ENCODE measurements at regions not wholly inside any gene's neighbourhood (a gene's known extent, or its start where the extent isn't known, plus 50 kb on each side); places are given as distances from the start of the nearest gene placed in this dataset.

DNA sequence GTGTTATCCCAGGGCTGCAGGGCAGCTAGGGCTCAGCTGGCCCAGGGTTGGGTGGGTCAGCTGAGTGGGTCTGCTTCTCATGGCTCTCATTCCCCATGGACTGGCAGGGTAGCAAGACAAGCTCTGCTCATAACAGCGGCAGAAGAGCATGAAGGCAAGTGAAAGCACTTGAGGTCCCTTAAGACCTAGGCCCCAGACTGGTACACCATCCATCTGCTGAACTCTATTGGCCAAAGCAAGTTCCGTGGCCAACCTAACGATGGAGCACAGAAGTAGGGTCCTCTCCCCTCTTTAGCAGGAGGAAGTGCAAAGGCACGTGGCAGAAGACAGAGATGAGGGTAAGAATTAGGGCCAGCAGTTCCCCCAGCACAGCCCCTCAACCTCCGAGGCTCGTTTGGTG is 174.3 kb upstream of the TOPAZ1 start:
- Histone ChIP-seq H3K79me2 (ENCODE audit: low read length) (no peaks in the 10 kb centered on the region), H3K4me1 (ENCODE audit: low read length) (no peaks in the 10 kb centered on the region), H4K20me1 (ENCODE audit: insufficient read depth, low read depth, low read length) (no peaks in the 10 kb centered on the region), H3K27ac (ENCODE audit: low read length) (no peak overlapping the region), H3K27me3 (ENCODE audit: low read length) (no peaks in the 10 kb centered on the region), H2AFZ (ENCODE audit: low read length) (no peak overlapping the region), H3K9me2 (replicated peaks; ENCODE audit: insufficient read depth, low read length) (no peaks in the 10 kb centered on the region), H3K9me3 (ENCODE audit: low read length) (no peaks in the 10 kb centered on the region), H3K9ac (ENCODE audit: low read length) (no peak overlapping the region), H3K36me3 (ENCODE audit: insufficient read depth, low read length) (no peaks in the 10 kb centered on the region), H3K4me3 (ENCODE audit: low read length) (no peak overlapping the region), H3K4me2 (ENCODE audit: low read depth, low read length, poor library complexity, severe bottlenecking) (no peak overlapping the region)
- DNase-seq, result no peak

DNA sequence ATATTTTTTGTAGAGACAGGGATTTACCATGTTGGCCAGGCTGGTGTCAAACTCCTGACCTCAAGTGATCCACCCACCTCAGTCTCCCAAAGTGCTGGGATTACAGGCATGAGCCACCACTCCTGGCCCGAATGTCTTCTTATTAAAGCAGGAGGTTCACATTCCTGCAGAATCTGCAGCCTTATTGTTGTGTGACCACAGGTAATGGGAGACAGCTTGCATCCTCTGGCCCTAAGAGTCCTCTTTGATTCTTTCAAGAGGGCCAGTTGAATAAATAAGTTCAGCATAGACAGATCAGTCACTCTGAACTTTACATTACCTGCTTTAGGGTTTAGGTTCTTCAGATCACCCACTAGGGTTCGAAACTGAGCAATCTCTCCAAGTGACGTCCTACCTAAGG is 172.9 kb upstream of the TOPAZ1 start:
- Histone ChIP-seq H3K9me2 (replicated peaks; ENCODE audit: insufficient read depth, low read length) (no peaks in the 10 kb centered on the region), H3K27ac (ENCODE audit: low read length) (no peak overlapping the region), H3K4me3 (ENCODE audit: low read length) (no peak overlapping the region), H3K9ac (ENCODE audit: low read length) (no peak overlapping the region), H3K27me3 (ENCODE audit: low read length) (no peaks in the 10 kb centered on the region), H3K4me2 (ENCODE audit: low read depth, low read length, poor library complexity, severe bottlenecking) (no peak overlapping the region), H3K9me3 (ENCODE audit: low read length) (no peaks in the 10 kb centered on the region), H3K79me2 (ENCODE audit: low read length) (no peaks in the 10 kb centered on the region), H4K20me1 (ENCODE audit: insufficient read depth, low read depth, low read length) (no peaks in the 10 kb centered on the region), H2AFZ (ENCODE audit: low read length) (no peak overlapping the region), H3K4me1 (ENCODE audit: low read length) (no peaks in the 10 kb centered on the region), H3K36me3 (ENCODE audit: insufficient read depth, low read length) (no peaks in the 10 kb centered on the region)
- DNase-seq, result no peak

DNA sequence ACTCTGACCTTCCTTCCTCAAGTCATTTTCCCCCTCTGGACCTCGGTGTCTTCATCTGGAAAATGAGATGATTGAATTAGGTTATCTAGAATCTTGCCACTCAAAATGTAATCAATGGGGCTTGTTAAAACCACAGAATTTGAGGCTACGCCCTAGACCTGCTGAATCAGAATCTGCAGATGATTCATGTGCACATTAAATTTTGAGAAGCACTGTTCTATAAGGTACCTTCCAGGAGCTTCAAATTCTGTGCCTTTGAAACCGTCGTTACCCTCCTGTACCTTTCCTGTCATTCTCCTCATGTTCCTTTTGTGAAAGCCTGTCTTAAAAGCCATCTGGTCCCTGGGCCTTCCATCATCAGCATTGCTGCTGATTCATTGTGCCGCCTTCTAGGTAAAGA is 172.4 kb upstream of the TOPAZ1 start:
- no peaks in the 10 kb centered on the region for H3K27me3 ChIP-seq (ENCODE audit: low read length)
- no peak overlapping the region for H3K27ac ChIP-seq (ENCODE audit: low read length)
- H3K9me2 ChIP-seq (replicated peaks; ENCODE audit: insufficient read depth, low read length), result no peaks in the 10 kb centered on the region
- no peak overlapping the region for H3K4me2 ChIP-seq (ENCODE audit: low read depth, low read length, poor library complexity, severe bottlenecking)
- no peak overlapping the region for H3K4me3 ChIP-seq (ENCODE audit: low read length)
- no peak overlapping the region for H3K9ac ChIP-seq (ENCODE audit: low read length)
- H3K4me1 ChIP-seq (ENCODE audit: low read length), result no peaks in the 10 kb centered on the region
- H4K20me1 ChIP-seq (ENCODE audit: insufficient read depth, low read depth, low read length), result 0 out of 2 replicates have a peak, but pooled peaks cover 3% of the 10 kb centered on the region
- no peak for DNase-seq
- H2AFZ ChIP-seq (ENCODE audit: low read length), result no peak overlapping the region
- no peaks in the 10 kb centered on the region for H3K36me3 ChIP-seq (ENCODE audit: insufficient read depth, low read length)
- H3K9me3 ChIP-seq (ENCODE audit: low read length), result no peaks in the 10 kb centered on the region
- H3K79me2 ChIP-seq (ENCODE audit: low read length), result no peaks in the 10 kb centered on the region

DNA sequence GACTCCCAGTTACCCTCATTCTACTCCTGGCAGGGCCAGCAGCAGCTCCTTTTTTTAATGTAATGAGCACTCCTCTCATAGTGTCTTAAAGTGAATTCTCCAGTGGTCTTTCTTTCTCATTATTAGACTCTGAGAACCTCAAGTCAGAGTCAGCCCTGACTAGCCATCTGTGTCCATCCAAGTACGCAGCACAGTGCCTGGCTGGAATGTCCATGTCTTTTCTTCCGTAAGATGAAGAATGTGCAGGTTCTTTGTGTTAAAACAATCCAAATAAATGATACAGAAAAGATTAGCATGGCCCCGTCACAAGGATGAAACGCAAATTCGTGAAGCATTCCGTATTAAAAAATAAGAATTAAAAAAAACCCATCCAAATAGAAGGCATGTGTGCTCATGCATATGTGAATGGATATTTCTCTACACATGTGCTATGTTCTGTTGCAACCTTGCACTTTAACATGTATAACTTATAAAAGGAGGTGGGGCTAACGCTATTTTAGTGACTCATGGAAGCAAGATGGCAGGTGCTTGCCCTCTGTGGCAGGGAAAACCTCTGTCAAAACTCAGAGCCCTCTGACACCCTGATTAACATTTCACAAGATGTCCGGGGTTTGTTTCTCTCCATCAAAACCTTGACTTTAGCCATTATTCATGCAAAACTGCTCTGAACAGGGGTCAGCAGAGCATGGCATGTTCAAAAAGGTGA is 170.7 kb upstream of the TOPAZ1 start:
- Histone ChIP-seq H3K27ac (ENCODE audit: low read length) (no peak overlapping the region), H3K9me3 (ENCODE audit: low read length) (no peaks in the 10 kb centered on the region), H3K4me2 (ENCODE audit: low read depth, low read length, poor library complexity, severe bottlenecking) (no peak overlapping the region), H3K4me1 (ENCODE audit: low read length) (no peaks in the 10 kb centered on the region), H3K36me3 (ENCODE audit: insufficient read depth, low read length) (no peaks in the 10 kb centered on the region), H3K4me3 (ENCODE audit: low read length) (no peak overlapping the region), H3K27me3 (ENCODE audit: low read length) (no peaks in the 10 kb centered on the region), H2AFZ (ENCODE audit: low read length) (no peak overlapping the region), H4K20me1 (ENCODE audit: insufficient read depth, low read depth, low read length) (0 out of 2 replicates have a peak, but pooled peaks cover 5% of the 10 kb centered on the region), H3K9me2 (replicated peaks; ENCODE audit: insufficient read depth, low read length) (no peaks in the 10 kb centered on the region), H3K79me2 (ENCODE audit: low read length) (no peaks in the 10 kb centered on the region), H3K9ac (ENCODE audit: low read length) (no peak overlapping the region)
- no peak for DNase-seq

DNA sequence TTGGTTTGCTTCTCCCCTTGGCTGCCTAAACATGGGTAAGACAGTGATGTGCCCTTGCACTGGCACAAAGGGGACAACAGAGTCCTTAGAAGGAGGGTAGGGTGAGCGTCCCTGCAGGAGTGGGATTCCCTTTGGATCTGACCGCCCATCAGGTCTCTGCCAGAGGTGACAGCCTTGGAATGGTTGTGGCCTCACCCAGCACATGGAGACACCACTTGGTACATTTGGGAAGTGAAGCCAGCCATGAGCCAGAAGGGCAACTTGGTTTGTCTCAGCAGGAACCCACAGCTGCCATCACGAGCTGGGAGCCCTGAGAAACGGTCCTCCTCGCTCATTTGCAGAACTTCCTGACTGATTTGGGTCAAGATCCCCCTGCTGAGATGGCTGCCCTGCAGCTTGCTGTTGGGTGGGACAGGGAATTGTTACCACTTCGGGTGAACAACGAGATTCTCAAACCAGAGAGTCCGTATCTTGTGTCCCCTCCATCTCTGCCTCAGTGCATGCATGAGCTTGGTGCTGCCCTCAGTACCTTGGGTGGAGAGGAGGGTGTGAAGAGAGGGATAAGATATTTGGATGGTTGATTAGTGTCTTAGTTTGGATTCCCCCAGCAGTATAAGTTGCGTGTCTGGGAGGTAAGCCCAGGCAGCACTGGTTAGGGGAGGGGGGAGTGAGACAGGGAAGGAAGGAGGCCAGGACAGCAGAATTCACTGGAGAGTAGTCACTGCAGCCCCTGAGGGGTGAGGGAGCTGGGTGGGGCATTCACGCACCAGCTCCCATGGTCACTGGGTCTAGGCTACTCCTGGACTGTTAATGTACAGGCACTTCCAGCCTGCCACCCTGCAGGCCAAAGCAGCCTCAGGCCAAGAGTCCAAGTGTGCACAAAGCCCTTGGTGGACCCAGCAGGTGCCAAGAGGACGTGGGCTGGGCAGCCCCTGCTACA is 168.8 kb upstream of the TOPAZ1 start:
- H4K20me1 ChIP-seq (ENCODE audit: insufficient read depth, low read depth, low read length), result 0 out of 2 replicates have a peak, but pooled peaks cover 5% of the 10 kb centered on the region
- H2AFZ ChIP-seq (ENCODE audit: low read length), result no peak overlapping the region
- no peak overlapping the region for H3K4me3 ChIP-seq (ENCODE audit: low read length)
- H3K4me1 ChIP-seq (ENCODE audit: low read length), result no peaks in the 10 kb centered on the region
- H3K79me2 ChIP-seq (ENCODE audit: low read length), result no peaks in the 10 kb centered on the region
- no peak overlapping the region for H3K27ac ChIP-seq (ENCODE audit: low read length)
- no peaks in the 10 kb centered on the region for H3K9me2 ChIP-seq (replicated peaks; ENCODE audit: insufficient read depth, low read length)
- no peaks in the 10 kb centered on the region for H3K9me3 ChIP-seq (ENCODE audit: low read length)
- H3K27me3 ChIP-seq (ENCODE audit: low read length), result no peaks in the 10 kb centered on the region
- no peak overlapping the region for H3K4me2 ChIP-seq (ENCODE audit: low read depth, low read length, poor library complexity, severe bottlenecking)
- H3K9ac ChIP-seq (ENCODE audit: low read length), result no peak overlapping the region
- H3K36me3 ChIP-seq (ENCODE audit: insufficient read depth, low read length), result no peaks in the 10 kb centered on the region
- DNase-seq, result no peak

DNA sequence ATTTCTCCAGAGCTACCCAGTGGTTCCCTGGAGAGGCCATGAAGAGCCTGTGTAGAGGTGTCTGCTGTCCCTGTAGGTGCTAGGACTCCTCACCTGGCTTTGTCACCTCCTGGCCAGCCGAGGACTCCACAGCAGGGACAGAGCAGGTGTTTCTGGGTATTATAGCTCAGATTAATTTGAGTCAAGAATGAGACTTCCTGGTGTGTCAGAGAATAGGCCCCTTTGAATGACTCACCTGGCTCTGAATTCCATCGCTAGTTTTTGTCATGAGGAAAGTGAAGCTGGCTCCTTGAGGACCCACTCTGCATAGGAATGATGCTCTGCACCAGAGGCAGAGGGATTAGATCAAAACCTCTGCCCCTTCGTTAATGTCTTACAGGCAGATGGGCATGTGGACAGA is 167.5 kb upstream of the TOPAZ1 start:
- Histone ChIP-seq H3K9ac (ENCODE audit: low read length) (no peak overlapping the region), H3K9me3 (ENCODE audit: low read length) (no peaks in the 10 kb centered on the region), H3K4me2 (ENCODE audit: low read depth, low read length, poor library complexity, severe bottlenecking) (no peak overlapping the region), H3K79me2 (ENCODE audit: low read length) (no peaks in the 10 kb centered on the region), H3K36me3 (ENCODE audit: insufficient read depth, low read length) (no peaks in the 10 kb centered on the region), H3K4me1 (ENCODE audit: low read length) (no peaks in the 10 kb centered on the region), H3K27ac (ENCODE audit: low read length) (no peak overlapping the region), H3K27me3 (ENCODE audit: low read length) (no peaks in the 10 kb centered on the region), H3K4me3 (ENCODE audit: low read length) (no peak overlapping the region), H3K9me2 (replicated peaks; ENCODE audit: insufficient read depth, low read length) (no peaks in the 10 kb centered on the region), H4K20me1 (ENCODE audit: insufficient read depth, low read depth, low read length) (0 out of 2 replicates have a peak, but pooled peaks cover 5% of the 10 kb centered on the region), H2AFZ (ENCODE audit: low read length) (no peak overlapping the region)
- no peak for DNase-seq

DNA sequence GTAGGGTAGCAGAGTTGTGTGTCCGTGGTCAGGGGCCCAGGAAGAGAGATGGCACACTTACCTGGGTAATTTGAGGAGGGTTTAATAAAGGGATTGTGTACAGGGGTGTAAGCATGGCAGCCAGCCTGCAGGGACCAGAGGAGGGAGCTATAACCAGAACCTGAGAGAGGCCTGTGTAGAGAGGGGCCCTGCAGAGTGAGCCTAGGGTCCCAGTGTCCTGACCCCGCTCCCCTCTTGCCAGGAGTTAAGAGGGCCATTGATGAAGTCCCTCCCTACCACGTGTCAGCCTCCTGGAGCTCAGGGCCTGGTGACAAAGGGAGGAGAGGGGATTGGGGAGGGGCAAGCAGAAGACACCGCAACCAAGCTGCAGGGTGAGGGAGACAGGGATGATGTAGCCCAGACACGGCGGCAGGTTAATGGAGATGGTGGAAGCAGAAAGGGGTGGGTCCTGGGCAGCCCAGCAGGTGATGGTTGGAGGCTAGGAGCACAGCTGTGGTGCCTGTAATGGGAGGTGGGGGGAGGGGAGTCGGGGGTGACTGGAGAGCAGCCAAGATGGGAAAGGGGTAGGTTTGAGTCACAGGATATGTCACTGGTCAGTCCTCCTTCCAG is 165.4 kb upstream of the TOPAZ1 start:
- H3K4me3 ChIP-seq (ENCODE audit: low read length), result no peak overlapping the region
- H2AFZ ChIP-seq (ENCODE audit: low read length), result no peak overlapping the region
- no peaks in the 10 kb centered on the region for H3K9me2 ChIP-seq (replicated peaks; ENCODE audit: insufficient read depth, low read length)
- H3K9ac ChIP-seq (ENCODE audit: low read length), result no peak overlapping the region
- no peaks in the 10 kb centered on the region for H3K4me1 ChIP-seq (ENCODE audit: low read length)
- H4K20me1 ChIP-seq (ENCODE audit: insufficient read depth, low read depth, low read length), result peaks cover 5% of the 10 kb centered on the region; the same call in 1 of the 2 replicates
- H3K36me3 ChIP-seq (ENCODE audit: insufficient read depth, low read length), result no peaks in the 10 kb centered on the region
- H3K79me2 ChIP-seq (ENCODE audit: low read length), result no peaks in the 10 kb centered on the region
- no peaks in the 10 kb centered on the region for H3K27me3 ChIP-seq (ENCODE audit: low read length)
- H3K4me2 ChIP-seq (ENCODE audit: low read depth, low read length, poor library complexity, severe bottlenecking), result no peak overlapping the region
- no peaks in the 10 kb centered on the region for H3K9me3 ChIP-seq (ENCODE audit: low read length)
- no peak for DNase-seq
- H3K27ac ChIP-seq (ENCODE audit: low read length), result no peak overlapping the region

DNA sequence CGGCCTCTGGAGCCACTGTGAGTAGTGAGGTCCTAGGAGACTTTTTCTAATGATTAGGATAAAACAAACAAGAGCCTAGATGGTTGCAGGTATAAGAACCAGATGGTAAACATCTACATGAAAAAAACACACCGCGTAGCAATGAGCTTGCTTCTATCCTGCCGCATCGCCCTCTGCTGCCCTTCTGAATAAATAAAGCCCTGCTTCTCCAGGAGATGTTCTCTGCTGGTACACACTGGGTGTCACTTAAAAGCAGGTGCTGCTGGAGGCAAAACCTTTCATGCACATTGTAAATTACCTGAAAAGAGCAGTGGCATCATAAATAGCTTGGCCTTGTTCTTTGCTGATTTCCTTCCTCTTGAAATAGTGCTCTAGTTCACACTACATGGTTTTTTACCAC is 164.4 kb upstream of the TOPAZ1 start:
- DNase-seq, result no peak
- no peaks in the 10 kb centered on the region for H3K9me3 ChIP-seq (ENCODE audit: low read length)
- H3K4me2 ChIP-seq (ENCODE audit: low read depth, low read length, poor library complexity, severe bottlenecking), result no peak overlapping the region

More for the DNA sequence above, 164.4 kb upstream of the TOPAZ1 start:
- Histone ChIP-seq H3K9ac (ENCODE audit: low read length) (no peak overlapping the region), H3K36me3 (ENCODE audit: insufficient read depth, low read length) (no peaks in the 10 kb centered on the region), H3K79me2 (ENCODE audit: low read length) (no peaks in the 10 kb centered on the region), H2AFZ (ENCODE audit: low read length) (no peak overlapping the region), H3K9me2 (replicated peaks; ENCODE audit: insufficient read depth, low read length) (no peaks in the 10 kb centered on the region), H3K27me3 (ENCODE audit: low read length) (no peaks in the 10 kb centered on the region), H3K4me3 (ENCODE audit: low read length) (no peak overlapping the region), H3K27ac (ENCODE audit: low read length) (no peak overlapping the region), H3K4me1 (ENCODE audit: low read length) (no peaks in the 10 kb centered on the region), H4K20me1 (ENCODE audit: insufficient read depth, low read depth, low read length) (peaks cover 5% of the 10 kb centered on the region; the same call in 1 of the 2 replicates)

All from Karpas-422 (cell line).